ENCODE measurements at regions not wholly inside any gene's neighbourhood (a gene's known extent, or its start where the extent isn't known, plus 50 kb on each side); places are given as distances from the start of the nearest gene placed in this dataset.
"Not testable (repeated sequence)": the region's sequence is repeated elsewhere in the genome, so short reads cannot be mapped to it uniquely, and the experiment has no call there.

DNA sequence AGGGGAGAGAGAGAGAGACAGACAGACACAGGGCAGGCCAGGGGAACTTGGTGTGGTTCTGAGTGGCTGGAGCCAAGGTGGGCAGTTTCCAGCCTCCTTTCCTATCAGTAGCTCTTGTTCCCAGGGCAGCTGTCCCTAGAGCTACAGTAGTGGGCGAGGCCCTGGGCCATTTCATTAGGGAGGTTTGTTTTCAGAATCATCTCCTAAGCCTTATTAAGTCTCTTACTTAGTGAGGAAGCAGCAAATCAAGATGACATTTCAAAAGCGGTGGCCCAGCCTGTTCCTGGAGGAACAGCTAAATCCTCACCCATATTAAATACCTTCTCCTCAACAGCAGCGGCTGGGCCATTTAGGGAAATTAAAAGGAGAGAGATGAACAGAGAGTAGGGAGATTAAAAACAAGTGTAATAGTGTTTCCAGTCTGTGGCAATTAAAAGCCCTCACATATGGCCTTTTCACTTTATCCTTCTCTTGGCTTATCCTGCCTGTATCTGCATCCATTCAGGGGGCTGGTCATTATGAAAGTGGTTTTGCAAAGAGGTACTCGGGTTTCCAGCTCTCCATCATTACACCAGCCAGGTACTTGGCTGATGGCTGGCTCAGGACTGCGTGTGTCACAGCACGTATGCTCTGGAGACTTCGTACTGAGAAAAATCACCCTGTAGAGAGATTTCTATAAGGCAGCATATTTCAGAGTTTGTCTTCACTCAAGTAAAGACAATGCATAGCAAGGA lies 91.9 kb upstream of the PRR23C start:
- no peak for DNase-seq

DNA sequence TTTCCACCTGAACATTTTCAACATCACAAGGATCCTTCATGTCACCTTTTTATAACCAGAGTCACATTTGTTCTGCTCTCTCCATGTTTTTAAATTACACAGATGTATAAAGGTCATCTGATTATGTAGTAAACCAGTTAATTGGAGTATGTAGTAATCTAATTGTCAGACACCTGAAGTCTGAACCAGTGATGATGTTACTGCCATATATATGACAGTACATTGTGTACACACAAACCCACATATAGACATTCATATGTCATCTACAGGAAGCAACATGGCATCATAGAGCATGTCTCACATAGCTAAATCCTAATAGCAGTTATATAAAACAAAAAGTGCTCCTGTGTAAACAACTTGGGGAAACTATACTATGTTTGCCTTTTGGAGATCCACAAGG lies 95.9 kb upstream of the PRR23C start:
- no peak for DNase-seq

DNA sequence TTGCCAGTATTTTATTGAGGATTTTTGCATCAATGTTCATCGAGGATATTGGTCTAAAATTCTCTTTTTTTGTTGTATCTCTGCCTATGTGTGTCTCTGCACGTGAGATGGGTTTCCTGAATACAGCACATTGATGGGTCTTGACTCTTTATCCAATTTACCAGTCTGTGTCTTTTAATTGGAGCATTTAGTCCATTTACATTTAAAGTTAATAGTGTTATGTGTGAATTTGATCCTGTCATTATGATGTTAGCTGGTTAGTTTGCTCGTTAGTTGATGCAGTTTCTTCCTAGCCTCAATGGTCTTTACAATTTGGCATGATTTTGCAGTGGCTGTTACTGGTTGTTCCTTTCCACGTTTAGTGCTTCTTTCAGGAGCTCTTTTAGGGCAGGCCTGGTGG lies 101.3 kb upstream of the PRR23C start:
- DNase-seq: not testable (repeated sequence)

DNA sequence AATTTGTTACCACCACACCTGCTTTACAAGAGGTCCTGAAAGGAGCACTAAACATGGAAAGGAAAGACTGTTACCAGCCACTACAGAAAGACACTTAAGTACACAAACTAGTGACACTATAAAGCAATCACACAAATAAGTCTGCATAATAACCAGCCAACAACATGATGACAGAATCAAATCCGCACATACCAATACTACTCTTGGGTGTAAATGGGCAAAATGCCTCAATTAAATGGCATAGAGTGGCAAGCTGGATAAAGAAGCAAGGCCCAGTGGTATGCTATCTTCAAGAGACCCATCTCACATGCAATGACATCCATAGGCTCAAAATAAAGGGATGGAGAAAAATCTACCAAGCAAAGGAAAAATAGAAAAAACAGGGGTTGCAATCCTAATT lies 106.8 kb upstream of the PRR23C start:
- no peak for DNase-seq

DNA sequence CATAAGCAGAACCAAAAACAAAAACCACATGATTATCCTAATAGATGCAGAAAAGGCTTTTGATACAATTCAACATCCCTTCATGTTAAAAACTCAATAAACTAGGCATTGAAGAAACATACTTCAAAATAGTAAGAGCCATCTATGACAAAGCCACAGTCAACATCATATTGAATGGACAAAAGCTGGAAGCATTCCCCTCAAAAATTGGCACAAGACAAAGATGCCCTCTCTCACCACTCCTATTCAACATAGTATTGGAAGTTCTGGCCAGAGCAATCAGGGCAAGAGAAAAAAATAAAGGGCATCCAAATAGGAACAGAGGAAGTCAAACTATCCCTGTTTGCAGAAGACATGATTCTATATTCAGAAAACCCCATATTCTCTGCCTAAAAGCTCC lies 108.7 kb upstream of the PRR23C start:
- DNase-seq: not testable (repeated sequence)

DNA sequence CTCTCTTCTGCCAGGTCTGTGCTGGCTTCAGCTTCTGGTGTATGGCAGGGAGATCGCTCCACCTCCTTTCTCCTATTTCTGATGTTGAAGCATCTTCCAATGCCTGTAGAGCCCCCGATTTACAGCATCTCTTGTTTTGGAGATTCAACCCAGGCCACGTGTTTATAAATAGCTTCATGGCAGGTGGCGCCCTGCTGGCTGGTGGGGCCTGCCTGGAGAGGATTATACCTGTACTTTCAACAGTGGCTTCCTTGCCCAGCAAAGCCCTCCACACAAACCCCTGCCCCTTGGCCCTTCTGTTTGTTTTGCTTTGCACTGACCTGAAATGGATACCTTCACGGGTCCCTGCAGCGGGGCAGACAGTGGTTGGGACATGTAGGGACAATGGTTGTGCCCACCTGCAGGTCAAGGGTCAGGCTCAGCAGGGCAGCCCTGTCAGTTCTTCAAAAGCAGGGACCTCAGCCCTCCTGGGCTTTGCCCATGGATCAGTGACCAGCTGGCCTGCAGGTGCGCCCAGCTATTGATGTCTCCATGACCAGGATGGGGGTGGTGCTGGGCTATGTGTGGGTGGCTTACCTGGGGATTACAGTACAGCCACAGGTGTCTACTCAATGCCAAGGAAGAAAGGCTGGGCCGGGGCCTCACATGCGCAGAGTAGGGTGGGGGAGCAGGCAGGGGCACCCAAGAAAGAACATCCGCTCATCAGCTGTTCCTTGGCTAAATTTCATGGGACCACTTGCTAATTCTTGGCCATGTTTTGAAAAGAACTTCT lies 112.7 kb upstream of the PRR23C start:
- DNase-seq: no peak

DNA sequence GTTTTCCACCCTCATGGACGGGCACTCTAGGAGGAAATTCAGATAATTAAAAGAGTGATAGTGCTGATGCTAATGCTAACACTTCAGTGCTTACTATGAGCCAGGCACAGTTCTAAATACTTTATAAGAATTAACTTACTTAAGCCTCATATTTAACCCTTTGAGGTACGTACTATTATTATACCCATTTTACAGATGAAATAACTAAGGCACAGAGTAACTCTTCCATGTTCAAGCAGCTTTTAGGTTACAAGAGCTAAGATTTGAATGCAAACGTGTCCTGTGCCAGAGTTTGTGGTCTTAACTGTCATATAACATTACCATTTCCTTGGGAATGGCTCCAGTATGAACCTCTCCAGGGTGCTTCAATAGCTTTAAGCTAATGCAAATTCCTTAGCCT lies 114.7 kb upstream of the PRR23C start:
- DNase-seq: no peak

DNA sequence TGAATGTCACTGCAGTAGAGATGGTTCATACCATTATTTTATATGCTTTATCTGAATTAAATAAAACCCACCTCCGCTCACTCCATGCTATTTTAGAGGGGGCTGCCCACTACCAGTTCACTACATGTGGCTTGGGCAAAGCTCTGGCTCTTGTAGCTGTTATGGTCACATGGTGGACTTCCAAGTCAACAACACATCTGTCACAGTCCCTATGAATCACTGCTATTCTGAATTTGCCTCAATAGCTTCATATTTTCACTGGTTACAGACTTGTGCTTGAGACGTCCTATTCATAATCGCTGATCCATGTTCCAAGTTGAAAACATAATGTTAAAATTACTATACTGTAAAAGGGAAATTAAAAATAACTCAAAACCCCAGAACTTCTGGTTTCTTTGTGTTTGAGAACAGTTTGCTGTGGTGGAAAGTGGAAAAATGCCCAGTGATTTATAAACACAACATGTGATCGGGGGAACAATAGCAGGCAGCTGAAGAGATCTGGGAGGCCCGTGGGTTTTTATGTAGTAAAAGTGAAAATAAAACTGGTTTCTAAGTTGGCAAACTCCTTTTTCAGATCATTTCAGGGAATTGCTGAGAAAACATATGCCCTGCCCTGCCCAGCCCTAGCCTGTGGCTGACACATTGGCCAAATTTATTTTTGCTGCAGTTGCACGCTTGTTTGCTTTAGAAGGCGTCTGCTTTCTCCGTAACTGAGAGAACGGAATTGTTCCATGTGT lies 128.8 kb upstream of the PRR23C start:
- peak; percentile 19 for DNase-seq

DNA sequence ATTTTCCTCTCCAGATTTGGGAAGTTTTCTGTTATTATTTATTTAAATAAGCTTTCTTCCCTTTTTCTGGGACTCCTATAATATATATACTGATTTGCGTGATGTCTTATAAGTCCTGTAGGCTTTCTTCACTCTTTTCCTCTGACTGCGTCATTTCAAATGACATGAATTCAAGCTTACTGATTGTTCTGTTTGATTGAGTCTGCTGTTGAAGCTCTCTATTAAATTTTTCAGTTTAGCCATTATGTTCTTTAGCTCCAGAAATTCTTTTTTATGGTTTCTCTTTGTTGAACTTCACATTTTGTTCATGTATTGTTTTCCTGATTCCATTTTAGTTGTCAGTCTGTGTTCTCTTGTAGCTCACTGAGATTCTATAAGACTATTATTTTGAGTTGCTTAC lies 135.8 kb upstream of the PRR23C start:
- no peak for DNase-seq

DNA sequence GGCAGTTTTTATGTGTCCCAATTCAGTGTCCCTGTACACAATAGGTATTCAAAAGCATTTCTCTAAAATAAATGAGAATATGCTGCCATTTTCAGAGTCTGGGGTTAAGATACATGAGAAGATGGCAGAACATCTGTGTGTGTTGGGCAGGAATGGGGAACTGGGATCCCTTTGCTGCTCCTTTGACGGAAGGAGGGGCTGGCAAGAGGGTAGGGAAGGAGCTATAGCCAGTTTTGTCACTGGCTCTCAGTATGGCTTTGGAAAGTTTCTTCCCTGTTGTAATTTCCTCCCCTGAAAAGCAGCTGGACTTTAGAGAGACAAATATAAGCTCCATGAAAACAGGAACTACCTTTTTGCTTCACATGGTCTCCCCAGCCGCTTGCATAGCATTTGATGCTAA lies 137.5 kb upstream of the PRR23C start:
- DNase-seq: no peak

DNA sequence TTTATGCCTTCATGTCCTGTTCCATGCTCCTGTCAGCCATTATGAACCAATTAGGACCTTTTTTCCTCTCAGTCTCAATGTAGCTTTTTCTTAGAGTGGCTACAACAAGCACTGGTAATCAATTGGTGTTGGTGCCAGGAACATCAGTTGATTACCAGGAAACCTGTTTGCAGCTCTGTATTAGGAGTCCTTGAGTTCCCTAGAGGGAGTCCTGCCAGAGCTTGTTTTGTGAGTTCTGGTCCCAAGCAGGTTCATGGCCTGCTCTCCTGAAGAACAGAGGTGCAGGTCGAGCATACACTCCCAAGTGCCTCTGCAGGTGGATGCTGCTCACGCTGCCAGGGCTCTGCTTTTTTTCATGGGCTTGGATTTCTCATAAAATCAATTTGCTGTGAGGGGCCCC lies 137.9 kb upstream of the PRR23C start:
- DNase-seq: no peak

DNA sequence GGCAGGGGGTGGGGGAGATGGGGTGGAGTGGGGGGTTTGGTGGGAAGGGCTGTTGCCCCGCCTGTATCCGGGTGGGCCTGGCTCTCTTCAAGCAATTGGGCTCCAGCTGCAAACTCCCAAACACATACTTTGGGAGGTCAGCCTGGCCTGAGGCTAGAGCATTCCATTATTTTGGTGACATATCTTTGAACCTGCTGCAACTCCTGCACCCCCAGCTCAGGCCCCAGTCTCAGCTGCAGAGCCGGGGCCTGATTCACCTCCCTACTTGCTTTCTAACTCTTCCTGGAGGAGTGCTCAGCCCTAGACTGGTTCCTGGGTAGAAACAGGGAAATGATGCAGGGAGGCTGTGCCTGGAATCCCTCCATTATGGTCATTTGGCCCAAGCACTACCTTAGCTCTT lies 140.8 kb upstream of the PRR23C start:
- no peak for DNase-seq

DNA sequence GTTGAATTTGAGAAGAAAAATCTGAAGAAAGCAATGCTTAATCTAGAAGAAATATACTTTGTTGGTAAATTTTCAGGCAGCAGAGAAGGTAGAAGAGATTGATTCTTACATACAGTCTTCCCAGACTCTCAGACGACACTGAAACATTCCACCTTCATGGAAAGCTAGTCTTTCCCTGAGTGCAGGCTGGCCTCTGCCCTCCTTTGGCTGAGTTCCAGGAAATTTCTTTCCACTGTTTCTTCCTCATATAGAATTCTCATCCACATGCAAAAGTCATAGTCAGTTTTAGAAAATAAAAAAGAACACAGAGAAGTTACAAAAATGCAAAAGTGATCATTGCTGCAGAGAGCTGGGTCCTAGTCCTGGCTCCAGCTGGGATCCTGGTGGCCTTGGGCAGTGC lies 142.5 kb upstream of the PRR23C start:
- no peak for DNase-seq

DNA sequence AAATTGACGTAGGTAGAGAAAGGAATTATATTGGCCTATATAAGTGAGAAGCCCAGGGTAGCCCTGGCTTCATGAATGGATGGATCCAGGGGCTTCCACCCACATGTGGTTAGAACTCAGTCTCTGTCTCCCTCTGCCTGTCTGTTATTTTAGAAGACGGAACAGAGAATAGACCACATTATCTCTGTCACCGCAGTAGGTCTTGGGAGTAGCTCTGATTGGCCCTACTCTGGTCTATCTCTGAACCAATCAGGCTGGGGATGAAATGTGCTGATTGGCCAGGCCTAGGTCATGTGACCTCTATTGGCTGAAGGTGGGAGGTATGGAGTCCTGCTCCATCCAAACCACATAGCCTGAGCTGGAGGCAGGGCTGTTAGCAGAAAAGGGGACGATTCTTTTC lies 143.0 kb upstream of the PRR23C start:
- no peak for DNase-seq

DNA sequence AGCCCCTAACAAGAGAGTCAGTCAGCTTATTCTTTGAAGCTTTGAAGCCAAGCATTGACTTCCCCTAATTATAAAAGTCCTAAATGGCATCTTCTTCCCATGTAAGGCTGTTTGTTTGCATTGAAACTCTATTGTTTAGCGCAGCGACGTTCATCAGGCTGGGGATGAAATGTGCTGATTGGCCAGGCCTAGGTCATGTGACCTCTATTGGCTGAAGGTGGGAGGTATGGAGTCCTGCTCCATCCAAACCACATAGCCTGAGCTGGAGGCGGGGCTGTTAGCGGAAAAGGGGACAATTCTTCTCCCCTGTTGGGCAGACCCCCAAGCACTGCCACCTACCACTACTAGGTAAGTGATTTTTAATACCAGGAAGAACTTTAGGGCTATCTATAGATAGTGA lies 145.3 kb upstream of the PRR23C start:
- DNase-seq: no peak

DNA sequence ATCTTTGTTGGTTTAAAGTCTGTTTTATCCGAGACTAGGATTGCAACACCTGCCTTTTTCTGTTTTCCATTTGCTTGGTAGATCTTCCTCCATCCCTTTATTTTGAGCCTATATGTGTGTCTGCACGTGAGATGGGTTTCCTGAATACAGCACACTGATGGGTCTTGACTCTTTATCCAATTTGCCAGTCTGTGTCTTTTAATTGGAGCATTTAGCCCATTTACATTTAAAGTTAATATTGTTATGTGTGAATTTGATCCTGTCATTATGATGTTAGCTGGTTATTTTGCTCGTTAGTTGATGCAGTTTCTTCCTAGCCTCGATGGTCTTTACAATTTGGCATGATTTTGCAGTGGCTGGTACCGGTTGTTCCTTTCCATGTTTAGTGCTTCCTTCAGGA lies 149.4 kb upstream of the MRPS22 start:
- DNase-seq: not testable (repeated sequence)

DNA sequence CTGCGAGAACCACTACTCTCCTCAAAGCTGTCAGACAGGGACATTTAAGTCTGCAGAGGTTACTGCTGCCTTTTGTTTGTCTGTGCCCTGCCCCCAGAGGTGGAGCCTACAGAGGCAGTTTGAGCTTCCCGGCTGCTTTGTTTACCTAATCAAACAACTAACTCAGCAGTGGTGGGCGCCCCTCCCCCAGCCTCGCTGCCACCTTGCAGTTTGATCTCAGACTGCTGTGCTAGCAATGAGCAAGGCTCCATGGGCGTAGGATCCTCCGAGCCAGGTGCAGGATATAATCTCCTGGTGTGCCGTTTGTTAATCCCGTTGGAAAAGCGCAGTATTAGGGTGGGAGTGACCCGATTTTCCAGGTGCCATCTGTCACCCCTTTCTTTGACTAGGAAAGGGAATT lies 147.7 kb upstream of the MRPS22 start:
- DNase-seq: not testable (repeated sequence)

DNA sequence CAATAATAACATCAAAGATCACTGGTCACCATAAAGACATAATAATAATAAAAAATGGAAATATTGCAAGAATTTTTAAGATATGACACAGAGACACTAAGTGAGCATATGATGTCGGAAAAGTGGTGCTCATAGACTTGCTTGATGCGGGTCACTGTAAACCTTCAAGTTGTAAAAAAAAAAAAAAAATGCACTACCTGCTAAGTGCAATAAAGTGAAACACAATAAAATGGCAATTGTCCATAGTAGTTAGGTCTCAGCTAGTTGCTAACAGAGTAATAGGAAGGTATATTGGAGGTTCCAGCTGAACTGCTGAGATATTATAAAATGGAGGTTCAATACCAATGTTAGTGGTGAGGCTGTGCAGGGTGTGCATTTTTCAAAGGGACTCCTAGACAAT lies 146.6 kb upstream of the MRPS22 start:
- no peak for DNase-seq

DNA sequence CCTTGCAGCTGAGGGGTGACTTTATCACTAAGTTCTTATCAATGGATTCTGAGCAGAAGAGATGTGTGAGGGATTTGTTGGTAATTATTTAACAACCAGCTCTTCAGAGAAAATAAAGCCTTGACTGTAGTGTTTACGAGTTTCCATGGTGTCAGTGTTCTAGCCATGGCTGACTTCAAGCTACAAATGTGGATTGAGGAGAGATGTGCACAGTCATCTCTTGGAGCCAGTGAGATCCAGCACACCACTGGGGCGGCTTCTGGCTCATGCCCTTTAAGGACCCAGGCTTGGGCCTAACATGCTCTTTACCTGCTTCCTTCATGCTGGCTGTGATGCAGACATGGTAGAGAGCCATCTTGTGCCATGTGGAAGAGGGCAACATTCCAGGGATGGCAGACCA lies 145.6 kb upstream of the MRPS22 start:
- DNase-seq: no peak

DNA sequence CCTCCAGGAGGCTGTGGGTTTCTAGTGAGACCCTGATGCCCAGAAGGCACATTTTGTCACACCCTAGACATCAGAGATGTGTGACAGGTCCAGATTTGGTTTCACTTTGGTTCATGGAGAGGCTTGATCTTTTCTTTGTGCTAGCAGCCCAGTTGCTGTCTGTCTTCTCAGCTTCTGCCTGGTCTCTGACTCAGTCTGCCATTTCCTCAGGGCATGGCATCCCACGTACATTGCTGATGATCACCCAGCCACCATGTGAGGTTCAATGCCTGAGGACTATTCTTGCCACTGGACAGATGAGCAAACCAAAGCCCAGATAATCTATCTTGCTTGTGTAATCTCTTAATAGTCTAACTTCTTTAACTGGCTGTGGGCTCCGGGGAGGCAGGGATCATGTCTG lies 144.9 kb upstream of the MRPS22 start:
- DNase-seq: no peak

DNA sequence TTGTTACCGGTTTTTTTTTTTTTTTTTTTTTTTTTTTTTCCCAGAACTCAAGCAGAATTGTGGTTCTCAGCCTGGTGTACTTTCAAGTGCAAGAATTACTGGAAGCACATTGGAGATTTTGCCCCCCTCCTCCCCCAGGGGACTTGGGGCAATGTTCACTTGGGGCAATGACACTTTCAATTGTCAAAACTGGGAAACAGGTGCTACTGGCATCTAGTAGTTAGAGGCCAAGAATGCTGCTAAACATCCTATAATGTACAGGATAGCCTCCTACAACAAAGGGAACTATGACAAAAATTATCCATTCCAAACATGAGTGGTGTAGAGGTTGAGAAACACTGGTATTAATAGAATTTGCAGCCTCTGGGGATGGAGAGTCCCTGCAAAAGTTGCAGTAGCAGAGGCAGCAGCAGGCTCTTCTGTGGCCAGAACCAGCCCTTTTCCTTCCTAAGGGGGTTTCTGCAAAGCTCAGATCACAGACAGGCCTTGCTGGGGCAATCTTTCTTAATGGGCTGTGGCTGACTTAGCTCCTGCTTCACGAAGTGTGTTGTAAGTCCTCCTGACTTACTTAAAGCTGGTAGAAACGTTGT lies 144.3 kb upstream of the MRPS22 start:
- no peak for DNase-seq

DNA sequence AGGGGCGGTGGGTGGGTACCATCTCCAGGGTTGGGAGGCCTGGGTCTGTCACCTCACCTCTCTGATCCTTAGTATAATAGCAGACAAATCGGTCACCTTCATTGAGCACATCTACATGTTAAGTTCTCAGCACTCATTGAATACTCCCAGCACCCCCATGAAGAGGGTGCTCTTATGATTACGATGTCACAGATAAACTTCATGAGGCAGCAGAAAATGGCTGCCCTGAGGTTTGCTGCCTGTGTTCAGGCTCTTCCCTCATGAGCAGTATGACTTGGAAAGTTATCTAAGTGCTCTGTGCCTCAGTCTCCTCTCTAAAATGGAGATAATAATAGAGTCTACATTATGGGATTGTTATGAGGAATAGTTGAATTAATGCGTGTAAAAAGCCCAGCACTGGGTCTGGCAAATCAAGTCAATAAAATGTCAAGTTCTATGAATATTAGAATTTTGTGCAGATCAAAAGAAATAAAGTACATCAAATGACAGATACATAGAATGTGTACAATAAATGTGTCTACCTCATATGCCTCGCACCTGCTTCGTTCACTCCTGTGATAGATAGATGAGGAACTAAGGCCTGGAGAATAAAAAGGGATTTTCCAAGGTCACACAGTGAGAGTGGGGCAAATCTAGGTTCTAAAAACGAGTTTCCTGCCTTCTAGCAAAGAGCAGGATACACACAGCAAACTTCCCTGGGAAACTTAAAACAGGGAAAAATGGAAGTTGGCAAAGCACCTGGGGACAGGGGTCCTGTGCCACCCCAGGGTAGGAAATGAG lies 142.2 kb upstream of the MRPS22 start:
- DNase-seq: no peak

Data from fibroblast of skin of scalp (primary cell).